GM18517 (cell line): ENCODE measurements at regions not wholly inside any gene's neighbourhood (a gene's known extent, or its start where the extent isn't known, plus 50 kb on each side); places are given as distances from the start of the nearest gene placed in this dataset.
A peak's percentile ranks its signal among the peaks of the same experiment; 100 is the strongest.

ENCODE experiments used
- ATAC-seq: cut with Tn5 transposase; IDR thresholded peaks from one replicate; pipeline ENCODE4 v1.9.1; 2021; ENCODE audit warnings: mild to moderate bottlenecking, moderate library complexity; ENCODE audit not compliant: unreplicated experiment

GRCh38 chr2:183214680-183215079, 90.4 kb downstream of the NUP35 start:
- peak; percentile 83 for ATAC-seq

GRCh38 chr2:183215917-183216316, 91.7 kb downstream of the NUP35 start:
- no peak for ATAC-seq

- ATAC-seq: no peak
Observed at GRCh38 chr2:183219888-183220287, 95.6 kb downstream of the NUP35 start.

GRCh38 chr2:183222751-183223150, 98.5 kb downstream of the NUP35 start:
- no peak for ATAC-seq

- no peak for ATAC-seq
Observed at GRCh38 chr2:183224948-183225347, 100.7 kb downstream of the NUP35 start.

DNA sequence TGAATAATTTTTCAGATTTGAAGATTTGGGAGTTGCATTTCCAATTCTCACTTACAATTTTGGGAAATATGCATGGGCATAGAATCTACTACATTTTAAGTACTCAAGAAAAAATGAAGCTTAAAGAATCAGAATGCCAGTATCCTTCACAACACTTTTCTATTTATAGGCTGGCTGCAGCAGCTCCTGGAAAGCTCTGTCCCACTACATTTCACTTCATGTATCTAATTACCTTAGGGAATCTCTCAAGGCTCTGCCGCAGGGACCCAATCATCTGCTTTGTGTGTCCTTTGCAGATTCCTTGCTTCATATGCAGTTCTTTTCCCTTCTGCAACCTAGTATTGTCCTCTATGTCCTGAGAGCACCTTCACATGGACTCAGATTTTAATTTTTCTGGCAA, 102.9 kb downstream of the NUP35 start:
- no peak for ATAC-seq

DNA sequence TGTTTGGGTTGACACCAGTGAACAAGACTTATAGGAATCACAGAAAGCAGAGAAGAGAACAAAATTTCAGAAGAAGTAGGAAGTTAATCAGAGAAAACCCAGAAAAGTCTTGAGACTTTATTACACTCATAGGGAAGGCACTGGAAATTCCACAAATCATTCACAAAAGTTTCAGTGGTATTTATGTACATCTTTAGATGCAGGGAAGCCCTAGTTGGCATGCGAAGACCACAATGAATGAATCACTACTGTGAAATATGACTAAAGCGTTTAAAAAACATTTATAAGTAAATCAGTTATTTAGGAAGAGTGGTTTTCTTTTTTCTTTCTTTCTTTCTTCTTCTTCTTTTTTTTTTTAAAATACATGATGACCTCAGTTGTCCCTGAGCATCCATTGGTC, 105.1 kb downstream of the NUP35 start:
- ATAC-seq: no peak

GRCh38 chr2:183232161-183232865, 108.1 kb downstream of the NUP35 start:
- no peak for ATAC-seq

GRCh38 chr2:183242937-183243336, 118.7 kb downstream of the NUP35 start:
- ATAC-seq: no peak

DNA sequence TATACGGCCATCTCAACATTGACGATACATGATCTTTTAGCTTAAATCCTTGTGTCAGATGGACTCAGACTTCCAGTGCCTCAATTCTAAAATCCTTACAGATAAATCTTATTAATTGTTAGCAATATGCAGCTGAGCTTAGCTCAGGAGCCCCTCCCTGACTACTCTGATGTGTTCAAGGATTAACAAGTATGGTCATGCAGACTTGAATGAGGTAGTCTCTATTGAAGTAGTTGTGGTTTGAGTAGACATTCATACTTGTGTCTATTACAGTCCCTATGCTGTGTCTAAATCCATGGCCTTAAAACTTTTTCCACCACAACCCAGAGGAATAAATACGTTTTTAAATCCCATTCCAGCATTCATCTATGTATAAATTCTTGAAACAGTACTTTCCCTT, 119.5 kb downstream of the NUP35 start:
- ATAC-seq: no peak

- no peak for ATAC-seq
Observed at GRCh38 chr2:183244300-183244844, 120.1 kb downstream of the NUP35 start.

DNA sequence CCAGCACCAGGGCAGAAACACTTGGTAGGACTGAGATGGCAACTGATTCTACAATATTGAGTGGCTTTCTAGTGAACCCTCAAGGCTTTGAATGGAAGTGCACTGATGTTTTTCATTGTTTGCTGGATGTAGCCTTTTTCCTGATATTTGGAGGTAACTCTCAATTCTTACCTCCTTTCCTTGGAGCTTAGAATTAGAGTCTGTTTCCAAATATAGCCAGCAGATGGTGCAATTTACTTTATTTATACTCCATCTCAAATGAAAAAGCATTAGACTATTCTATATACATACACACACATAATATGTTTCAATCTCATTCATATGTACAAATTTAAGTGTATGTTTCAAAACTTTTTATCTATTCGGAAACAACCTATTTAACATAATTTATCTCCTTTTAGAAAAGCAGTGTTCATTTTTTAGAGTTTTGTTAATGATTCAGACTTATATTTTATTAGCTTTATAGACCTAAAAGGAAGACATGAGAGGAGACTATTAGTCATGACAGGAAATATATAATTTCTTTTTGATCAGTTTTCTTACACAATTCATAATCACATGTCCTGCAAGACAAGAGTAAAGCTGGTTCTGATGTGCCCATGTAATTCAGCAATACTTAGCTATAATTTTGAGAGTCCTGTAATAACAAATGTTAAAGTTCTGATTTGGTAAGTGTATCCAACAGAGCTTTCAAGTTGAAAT, 124.8 kb downstream of the NUP35 start:
- peak; percentile 57 for ATAC-seq

GRCh38 chr2:183250061-183250460, 125.8 kb downstream of the NUP35 start:
- no peak for ATAC-seq

DNA sequence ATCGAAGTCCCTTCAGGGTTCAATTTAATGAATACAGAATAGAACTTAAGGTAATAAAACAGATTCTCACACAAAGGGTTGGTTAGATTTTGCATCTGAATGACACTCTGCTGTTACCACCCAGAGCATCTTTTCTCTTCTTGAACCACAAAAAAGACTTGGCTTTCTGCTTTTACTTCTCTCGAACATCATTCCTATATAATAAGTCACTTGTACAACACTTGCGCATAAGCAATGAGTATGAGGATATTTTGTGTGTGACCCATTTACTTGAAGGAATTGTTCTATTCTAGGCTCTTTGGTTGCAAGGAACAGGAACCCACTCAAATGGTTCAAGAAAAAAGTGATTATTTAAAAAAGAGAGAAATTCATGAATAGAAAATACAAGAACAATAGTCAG, 126.2 kb downstream of the NUP35 start:
- ATAC-seq: no peak

- ATAC-seq: no peak
Observed at GRCh38 chr2:183253441-183254130, 129.3 kb downstream of the NUP35 start.

- ATAC-seq: no peak
Observed at GRCh38 chr2:183255411-183255810, 131.2 kb downstream of the NUP35 start.

DNA sequence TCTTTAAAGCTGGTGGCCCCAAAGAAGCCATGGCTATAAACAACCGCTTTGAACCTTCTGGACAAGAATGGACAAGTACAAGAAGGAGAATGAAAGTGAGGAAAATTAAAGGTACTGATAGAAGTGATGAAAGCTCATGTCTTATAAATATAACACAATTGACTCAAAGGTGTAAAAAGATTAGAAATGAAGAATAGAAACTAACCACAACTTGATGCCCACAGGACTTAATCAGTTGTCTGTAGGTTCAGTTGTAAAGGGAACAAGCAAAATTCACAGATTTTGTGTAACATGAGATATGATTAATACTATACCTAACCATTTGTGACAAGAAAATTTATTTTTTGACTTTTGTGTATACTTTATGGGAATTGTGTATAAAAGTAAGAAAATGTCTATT, 135.7 kb downstream of the NUP35 start:
- ATAC-seq: no peak

DNA sequence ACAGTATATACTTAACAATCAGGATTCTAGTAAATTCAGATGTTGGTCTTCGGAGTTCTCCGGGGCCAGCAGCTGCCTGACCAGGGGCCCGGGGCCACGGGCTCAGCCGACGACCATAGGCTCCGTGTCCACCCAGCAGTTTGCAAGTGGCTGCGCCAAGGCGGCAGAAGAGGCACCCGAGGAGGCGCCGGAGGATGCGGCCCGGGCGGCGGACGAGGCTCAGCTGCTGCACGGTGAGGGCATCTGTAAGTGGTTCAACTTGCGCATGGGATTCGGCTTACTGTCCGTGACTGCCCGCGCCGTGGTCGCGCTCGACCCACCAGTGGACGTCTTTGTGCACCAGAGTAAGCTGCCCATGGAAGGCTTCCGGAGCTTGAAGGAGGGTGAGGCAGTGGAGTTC, 136.3 kb downstream of the NUP35 start:
- ATAC-seq: no peak

DNA sequence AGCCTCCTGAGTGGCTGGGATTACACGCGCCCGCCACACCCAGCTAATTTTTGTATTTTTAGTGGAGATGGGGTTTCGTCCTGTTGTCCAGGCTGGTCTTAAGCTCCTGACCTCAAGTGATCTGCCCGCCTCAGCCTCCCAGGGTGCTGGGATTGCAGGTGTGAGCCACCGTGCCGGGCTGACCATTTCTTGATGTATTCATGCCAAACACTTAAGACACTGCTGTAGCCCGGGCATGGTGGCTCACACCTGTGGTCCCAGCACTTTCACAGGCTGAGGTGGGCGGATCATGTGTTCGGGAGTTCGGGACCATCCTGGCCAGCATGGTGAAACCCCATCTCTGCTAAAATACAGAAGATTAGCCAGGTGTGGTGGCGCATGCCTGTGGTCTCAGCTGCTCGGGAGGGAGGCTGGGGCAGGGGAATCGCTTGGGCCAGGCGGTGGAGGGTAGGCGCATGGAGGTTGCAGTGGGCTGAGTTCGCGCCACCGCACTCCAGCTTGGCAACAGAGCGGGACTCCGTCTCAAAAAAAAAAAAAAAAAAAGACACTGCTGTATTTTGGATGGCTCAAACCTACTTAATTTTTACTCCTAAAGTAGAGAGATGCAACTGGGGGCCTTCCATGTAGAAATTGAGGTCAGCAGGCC, 140.8 kb downstream of the NUP35 start:
- ATAC-seq: no peak

- ATAC-seq: no peak
Observed at GRCh38 chr2:183267148-183267827, 143.0 kb downstream of the NUP35 start.

DNA sequence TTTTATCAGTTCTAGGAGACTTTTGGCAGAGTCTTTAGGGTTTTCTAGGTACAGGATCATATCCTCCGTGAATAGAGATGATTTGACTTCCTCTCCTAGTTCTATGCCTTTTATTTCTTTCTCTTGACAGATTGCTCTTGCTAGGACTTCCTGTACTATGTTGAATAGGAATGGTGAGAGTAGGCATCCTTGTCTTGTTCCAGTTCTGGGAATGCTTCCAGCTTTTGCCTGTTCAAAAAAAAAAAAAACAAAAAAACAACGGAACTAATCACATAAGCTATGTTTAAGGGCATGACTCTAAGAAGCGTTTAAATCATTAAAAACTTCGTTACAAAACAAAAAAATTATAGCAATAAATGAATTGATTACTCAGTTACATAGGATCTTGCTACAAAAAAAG, 145.7 kb downstream of the NUP35 start:
- no peak for ATAC-seq
